H9 (cell line): ENCODE measurements at regions not wholly inside any gene's neighbourhood (a gene's known extent, or its start where the extent isn't known, plus 50 kb on each side); places are given as distances from the start of the nearest gene placed in this dataset.

Source experiments
- DNase-seq: peaks from one replicate; pipeline ENCODE4 v3.0.0-alpha.2; 2017
- H2AFZ ChIP-seq: one replicate; pipeline ENCODE4 v1.6.1; 2013; ENCODE audit warnings: mild to moderate bottlenecking, low read length, control low read depth, moderate library complexity
- H2AK5ac ChIP-seq: 2 replicates; pipeline ENCODE4 v1.6.1; 2013; ENCODE audit warnings: low read length, control low read depth, mixed read lengths; ENCODE audit not compliant: insufficient read length
- H2BK120ac ChIP-seq: one replicate; pipeline ENCODE4 v1.6.1; 2013; ENCODE audit warnings: low read depth, mild to moderate bottlenecking, low read length, control low read depth, inconsistent platforms; ENCODE audit not compliant: poor library complexity, severe bottlenecking
- H2BK12ac ChIP-seq: 2 replicates; pipeline ENCODE4 v1.6.1; 2013; ENCODE audit warnings: low read length, control low read depth, mixed read lengths, low read depth; ENCODE audit not compliant: insufficient read length
- H2BK15ac ChIP-seq: 2 replicates; pipeline ENCODE4 v1.6.1; 2013; ENCODE audit warnings: low read depth, low read length, control low read depth
- H2BK20ac ChIP-seq: one replicate; pipeline ENCODE4 v1.6.1; 2013; ENCODE audit warnings: low read depth, mild to moderate bottlenecking, low read length, control low read depth, inconsistent platforms; ENCODE audit not compliant: poor library complexity, severe bottlenecking
- H2BK5ac ChIP-seq: 2 replicates; pipeline ENCODE4 v1.6.1; 2013; ENCODE audit warnings: low read length, control low read depth, mixed read lengths; ENCODE audit not compliant: insufficient read length
- H3K14ac ChIP-seq: 2 replicates; pipeline ENCODE4 v1.6.1; 2013; ENCODE audit warnings: low read length, control low read depth; ENCODE audit not compliant: insufficient read depth
- H3K18ac ChIP-seq: 2 replicates; pipeline ENCODE4 v1.6.1; 2013; ENCODE audit warnings: low read depth, mild to moderate bottlenecking, mixed read lengths, low read length, control low read depth; ENCODE audit not compliant: insufficient read length
- H3K23ac ChIP-seq: 2 replicates; pipeline ENCODE4 v1.6.1; 2013; ENCODE audit warnings: low read length, control low read depth, mixed read lengths, low read depth; ENCODE audit not compliant: insufficient read length
- H3K23me2 ChIP-seq: 2 replicates; pipeline ENCODE4 v1.6.1; 2013; ENCODE audit warnings: low read depth, mild to moderate bottlenecking, mixed read lengths, low read length, control low read depth; ENCODE audit not compliant: insufficient read length, poor library complexity, severe bottlenecking
- H3K27ac ChIP-seq: 2 replicates; pipeline ENCODE4 v1.5.1; 2013; ENCODE audit warnings: low read length, control low read depth, mixed read lengths, low read depth; ENCODE audit not compliant: insufficient read length
- H3K27me3 ChIP-seq: 2 replicates; pipeline ENCODE4 v1.6.1; 2013; ENCODE audit warnings: low read length, control low read depth, inconsistent platforms; ENCODE audit not compliant: insufficient read depth
- H3K4ac ChIP-seq: 2 replicates; pipeline ENCODE4 v1.6.1; 2013; ENCODE audit warnings: low read depth, mild to moderate bottlenecking, control low read depth, inconsistent platforms, low read length, moderate library complexity
- H3K4me1 ChIP-seq: 2 replicates; pipeline ENCODE4 v1.6.1; 2013; ENCODE audit warnings: low read length, control low read depth, inconsistent platforms; ENCODE audit not compliant: insufficient read depth
- H3K4me2 ChIP-seq: 2 replicates; pipeline ENCODE4 v1.6.1; 2013; ENCODE audit warnings: low read length, control low read depth, mixed read lengths; ENCODE audit not compliant: insufficient read length, insufficient read depth
- H3K56ac ChIP-seq: 2 replicates; pipeline ENCODE4 v1.6.1; 2013; ENCODE audit warnings: low read depth, mild to moderate bottlenecking, mixed read lengths, low read length, control low read depth; ENCODE audit not compliant: insufficient read length
- H3K79me1 ChIP-seq: 2 replicates; pipeline ENCODE4 v1.6.1; 2013; ENCODE audit warnings: low read depth, mild to moderate bottlenecking, moderate library complexity, low read length, control low read depth, inconsistent platforms; ENCODE audit not compliant: insufficient read depth, poor library complexity, severe bottlenecking
- H3K79me2 ChIP-seq: 2 replicates; pipeline ENCODE4 v1.6.1; 2013; ENCODE audit warnings: low read length, control low read depth, inconsistent platforms; ENCODE audit not compliant: insufficient read depth
- H3K9ac ChIP-seq: 2 replicates; pipeline ENCODE4 v1.6.1; 2013; ENCODE audit warnings: low read length, control low read depth, mixed read lengths; ENCODE audit not compliant: insufficient read length; ENCODE audit errors: extremely low read depth
- H3K9me3 ChIP-seq: one replicate; pipeline ENCODE4 v1.6.1; 2013; ENCODE audit warnings: low read depth, low read length, inconsistent platforms; ENCODE audit not compliant: control insufficient read depth
- H3T11ph ChIP-seq: one replicate; pipeline ENCODE4 v1.6.1; 2013; ENCODE audit warnings: mild to moderate bottlenecking, low read length, control low read depth, inconsistent platforms
- H4K20me1 ChIP-seq: one replicate; pipeline ENCODE4 v1.6.1; 2013; ENCODE audit not compliant: control insufficient read depth, insufficient read length, insufficient read depth
- H4K5ac ChIP-seq: 2 replicates; pipeline ENCODE4 v1.6.1; 2013; ENCODE audit warnings: low read depth, mild to moderate bottlenecking, mixed read lengths, low read length, control low read depth; ENCODE audit not compliant: insufficient read length
- H4K8ac ChIP-seq: replicated peaks from 2 replicates; pipeline ENCODE4 v1.6.1; 2013; ENCODE audit warnings: low read length, control low read depth, mixed read lengths, low read depth; ENCODE audit not compliant: insufficient read length
- H4K91ac ChIP-seq: 2 replicates; pipeline ENCODE4 v1.6.1; 2013; ENCODE audit warnings: low read depth, mild to moderate bottlenecking, moderate library complexity, mixed read lengths, low read length, control low read depth; ENCODE audit not compliant: insufficient read length
- H3K27ac Mint-ChIP-seq, 3 experiments: 2 replicates in 2 of 3; 3 replicates in 1 of 3; pipeline ENCODE4 v1.8.0; 2020 to 2021; ENCODE audit warnings: mixed read lengths in 3 of 3, mild to moderate bottlenecking in 1 of 3, moderate library complexity in 1 of 3
- H3K27me3 Mint-ChIP-seq: 2 replicates; pipeline ENCODE4 v1.8.0; 2021; ENCODE audit warnings: low read depth, mild to moderate bottlenecking, moderate library complexity, mixed read lengths
- H3K36me3 Mint-ChIP-seq, 3 experiments: 2 replicates in 2 of 3; 3 replicates in 1 of 3; pipeline ENCODE4 v1.8.0; 2020 to 2021; ENCODE audit warnings: low read depth in 3 of 3, mixed read lengths in 3 of 3; ENCODE audit not compliant: insufficient read depth in 1 of 3
- H3K4me1 Mint-ChIP-seq, 2 experiments: 2 replicates each; pipeline ENCODE4 v1.8.0; 2020; ENCODE audit warnings: mixed read lengths in 2 of 2
- H3K4me3 Mint-ChIP-seq, 2 experiments: 2 replicates in 1 of 2; 3 replicates in 1 of 2; pipeline ENCODE4 v1.8.0; 2020 to 2021; ENCODE audit warnings: mild to moderate bottlenecking in 2 of 2, mixed read lengths in 2 of 2, moderate library complexity in 1 of 2
- H3K9me3 Mint-ChIP-seq, 2 experiments: 2 replicates in 1 of 2; 3 replicates in 1 of 2; pipeline ENCODE4 v1.8.0; 2020; ENCODE audit warnings: mild to moderate bottlenecking in 2 of 2, mixed read lengths in 2 of 2, moderate library complexity in 1 of 2
- CTCF ChIP-seq: fragments of 200-600 bp; sonication (generic); conservative IDR thresholded peaks from 3 replicates; pipeline ENCODE4 v1.8.0; 2021; ENCODE audit warnings: antibody characterized with exemption, mild to moderate bottlenecking
- WGBS: extraction: QIAGEN DNeasy Blood & Tissue Kit; methylation state at CpG from one replicate; pipeline ENCODE4 v1.1.7; 2013; ENCODE audit warnings: missing lambda C conversion rate, low lambda C conversion rate, mixed read lengths; ENCODE audit not compliant: insufficient read length; ENCODE audit errors: extremely low coverage; 5-methylcytosine and 5-hydroxymethylcytosine counted together

DNA sequence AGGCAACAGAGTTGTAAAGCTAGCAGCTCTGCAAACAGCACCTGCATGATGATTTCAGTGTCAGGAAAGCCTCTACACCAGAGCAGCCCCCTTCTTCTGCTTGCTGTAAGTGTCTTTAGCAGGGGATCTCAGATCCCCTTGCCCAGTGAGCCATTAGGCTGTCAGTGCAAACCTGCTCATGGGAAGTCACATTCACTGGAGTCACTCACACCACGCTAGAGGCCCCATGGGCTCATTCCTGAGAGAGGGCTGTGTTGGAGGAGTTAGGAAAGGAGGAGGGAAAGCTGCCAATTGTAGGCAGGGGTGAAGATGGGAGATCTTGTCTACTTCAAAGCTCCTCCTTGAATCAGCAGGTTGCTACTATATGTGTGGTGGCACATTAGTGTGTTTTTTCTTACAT is 275.2 kb downstream of the SMARCA2 start:
- no peak overlapping the region for H3K14ac ChIP-seq
- Mint-ChIP-seq H3K4me1 (peaks cover 30 to 44% of the 10 kb centered on the region in 2 experiments), H3K27ac (peak overlapping the region in 2 of 3 experiments; percentile 30 to 49; a peak in 1 of 7 replicates), H3K36me3 (peaks cover 0 to 23% (median 0%) of the 10 kb centered on the region in 3 experiments; a peak in 3 of 7 replicates), H3K4me3 (no peak overlapping the region), H3K27me3 (no peaks in the 10 kb centered on the region), H3K9me3 (no peaks in the 10 kb centered on the region; a peak in 1 of 5 replicates)
- H3K79me1 ChIP-seq, result no peaks in the 10 kb centered on the region
- TF ChIP-seq CTCF, result no peak
- no peak overlapping the region for H3T11ph ChIP-seq
- H4K8ac ChIP-seq, result no peak overlapping the region
- H4K5ac ChIP-seq, result no peak overlapping the region
- H3K18ac ChIP-seq, result no peak overlapping the region
- no peaks in the 10 kb centered on the region for H3K27me3 ChIP-seq
- DNase-seq, result no peak
- no peak overlapping the region for H2AK5ac ChIP-seq
- no peak overlapping the region for H3K4ac ChIP-seq
- no peak overlapping the region for H2BK15ac ChIP-seq
- H3K9me3 ChIP-seq, result no peaks in the 10 kb centered on the region
- no peak overlapping the region for H2BK12ac ChIP-seq
- H4K91ac ChIP-seq, result no peak overlapping the region
- no peak overlapping the region for H2AFZ ChIP-seq
- H2BK20ac ChIP-seq, result no peak overlapping the region
- no peaks in the 10 kb centered on the region for H4K20me1 ChIP-seq
- H3K27ac ChIP-seq, result no peak overlapping the region
- H3K4me2 ChIP-seq, result no peak overlapping the region
- H3K9ac ChIP-seq, result no peak overlapping the region
- no peaks in the 10 kb centered on the region for H3K23me2 ChIP-seq
- WGBS, result no CpG with 5 or more reads among the region's 1 CpG
- no peak overlapping the region for H2BK5ac ChIP-seq
- no peak overlapping the region for H3K56ac ChIP-seq
- no peak overlapping the region for H2BK120ac ChIP-seq
- no peaks in the 10 kb centered on the region for H3K4me1 ChIP-seq
- no peak overlapping the region for H3K23ac ChIP-seq
- H3K79me2 ChIP-seq, result no peaks in the 10 kb centered on the region
